Cardiac fibroblast (primary cell): ENCODE measurements at regions not wholly inside any gene's neighbourhood (a gene's known extent, or its start where the extent isn't known, plus 50 kb on each side); places are given as distances from the start of the nearest gene placed in this dataset.

Source experiments
- DNase-seq, 2 donors: peaks; one replicate each; pipeline versions ENCODE4 v3.0.0 to v3.0.0-alpha.2; 2010; ENCODE audit warnings: low read depth in 2 of 2
- H3K4me3 ChIP-seq, 2 donors: replicated peaks in 1 of 2; 1 replicate in 1 of 2; 2 replicates in 1 of 2; pipeline ENCODE4 v1.5.1; 2011; ENCODE audit warnings: low read depth in 2 of 2, low read length in 2 of 2, mild to moderate bottlenecking in 2 of 2, moderate library complexity in 1 of 2
- TF ChIP-seq, protein P1 (sequence below): IDR thresholded peaks from one replicate; pipeline ENCODE4 v1.5.1; 2011; ENCODE audit warnings: low read depth, mild to moderate bottlenecking, low read length, inconsistent platforms

DNA sequence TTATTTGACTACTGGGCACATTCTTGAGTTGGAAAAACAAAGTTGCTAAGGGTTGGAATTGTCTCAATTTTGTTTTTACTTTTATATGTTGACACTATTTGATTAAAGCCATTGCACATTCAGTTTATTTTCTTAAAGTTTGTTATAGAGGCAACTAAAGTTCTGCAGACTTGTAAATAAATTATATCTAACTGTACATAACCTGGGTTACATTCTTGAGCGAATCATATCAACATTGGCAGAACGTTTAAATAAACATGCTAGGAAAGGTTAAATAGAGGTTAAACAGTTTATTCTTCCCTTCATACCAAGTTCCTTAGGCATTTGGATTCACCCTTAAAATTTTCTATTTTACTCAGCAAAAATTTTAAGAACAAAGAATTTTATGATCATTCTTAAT is 74.5 kb downstream of the UCHL1 start:
- DNase-seq = no peak
- TF ChIP-seq, protein P1, sequence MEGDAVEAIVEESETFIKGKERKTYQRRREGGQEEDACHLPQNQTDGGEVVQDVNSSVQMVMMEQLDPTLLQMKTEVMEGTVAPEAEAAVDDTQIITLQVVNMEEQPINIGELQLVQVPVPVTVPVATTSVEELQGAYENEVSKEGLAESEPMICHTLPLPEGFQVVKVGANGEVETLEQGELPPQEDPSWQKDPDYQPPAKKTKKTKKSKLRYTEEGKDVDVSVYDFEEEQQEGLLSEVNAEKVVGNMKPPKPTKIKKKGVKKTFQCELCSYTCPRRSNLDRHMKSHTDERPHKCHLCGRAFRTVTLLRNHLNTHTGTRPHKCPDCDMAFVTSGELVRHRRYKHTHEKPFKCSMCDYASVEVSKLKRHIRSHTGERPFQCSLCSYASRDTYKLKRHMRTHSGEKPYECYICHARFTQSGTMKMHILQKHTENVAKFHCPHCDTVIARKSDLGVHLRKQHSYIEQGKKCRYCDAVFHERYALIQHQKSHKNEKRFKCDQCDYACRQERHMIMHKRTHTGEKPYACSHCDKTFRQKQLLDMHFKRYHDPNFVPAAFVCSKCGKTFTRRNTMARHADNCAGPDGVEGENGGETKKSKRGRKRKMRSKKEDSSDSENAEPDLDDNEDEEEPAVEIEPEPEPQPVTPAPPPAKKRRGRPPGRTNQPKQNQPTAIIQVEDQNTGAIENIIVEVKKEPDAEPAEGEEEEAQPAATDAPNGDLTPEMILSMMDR = no peak
- no peak overlapping the region for H3K4me3 ChIP-seq

DNA sequence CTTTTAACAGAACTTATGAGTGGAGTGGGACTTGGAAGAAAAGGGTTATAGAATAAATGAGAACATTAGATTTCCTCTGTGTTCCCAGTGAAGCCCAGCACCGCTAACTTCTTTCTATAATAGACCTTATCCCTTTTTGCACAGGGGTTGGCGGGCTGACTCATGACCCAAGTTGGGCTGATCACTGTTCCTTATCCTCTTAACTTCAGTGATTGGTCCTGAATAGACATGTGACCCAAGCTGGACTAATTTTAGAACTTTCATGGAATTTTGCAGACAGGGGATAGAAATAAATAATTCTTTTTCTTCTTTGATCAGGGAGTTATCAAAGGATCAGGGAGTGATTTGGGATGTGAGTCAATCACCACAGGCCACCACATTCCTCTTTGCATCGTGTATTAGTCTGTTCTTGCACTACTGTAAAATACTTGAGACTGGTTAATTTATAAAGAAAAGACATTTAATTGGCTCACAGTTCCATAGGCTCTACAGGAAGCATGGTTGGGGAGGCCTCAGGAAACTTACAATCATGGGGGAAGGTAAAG is 75.9 kb downstream of the UCHL1 start:
- no peak overlapping the region for H3K4me3 ChIP-seq
- TF ChIP-seq, protein P1 = no peak
- DNase-seq = no peak

DNA sequence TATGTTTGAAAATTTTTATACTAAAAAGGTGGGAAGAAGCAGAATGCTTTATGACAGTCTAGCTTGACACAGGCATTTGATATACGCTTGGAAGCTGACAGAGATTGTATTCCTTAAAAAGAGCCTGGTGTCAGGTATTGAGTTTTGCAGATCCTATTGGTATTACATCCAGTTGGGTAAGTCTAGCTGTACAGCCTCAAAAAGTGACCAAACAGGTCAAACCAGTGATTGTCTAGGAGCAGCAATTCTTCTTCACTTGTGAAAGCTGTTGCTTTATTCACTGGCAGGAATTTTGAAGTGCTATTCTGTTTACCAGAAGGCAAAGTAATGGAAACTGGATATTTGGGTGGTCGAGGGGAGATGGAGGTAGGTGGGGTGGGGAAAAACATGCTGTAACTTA is 77.5 kb downstream of the UCHL1 start:
- no peak for DNase-seq
- H3K4me3 ChIP-seq = no peak overlapping the region
- TF ChIP-seq, protein P1 = no peak

DNA sequence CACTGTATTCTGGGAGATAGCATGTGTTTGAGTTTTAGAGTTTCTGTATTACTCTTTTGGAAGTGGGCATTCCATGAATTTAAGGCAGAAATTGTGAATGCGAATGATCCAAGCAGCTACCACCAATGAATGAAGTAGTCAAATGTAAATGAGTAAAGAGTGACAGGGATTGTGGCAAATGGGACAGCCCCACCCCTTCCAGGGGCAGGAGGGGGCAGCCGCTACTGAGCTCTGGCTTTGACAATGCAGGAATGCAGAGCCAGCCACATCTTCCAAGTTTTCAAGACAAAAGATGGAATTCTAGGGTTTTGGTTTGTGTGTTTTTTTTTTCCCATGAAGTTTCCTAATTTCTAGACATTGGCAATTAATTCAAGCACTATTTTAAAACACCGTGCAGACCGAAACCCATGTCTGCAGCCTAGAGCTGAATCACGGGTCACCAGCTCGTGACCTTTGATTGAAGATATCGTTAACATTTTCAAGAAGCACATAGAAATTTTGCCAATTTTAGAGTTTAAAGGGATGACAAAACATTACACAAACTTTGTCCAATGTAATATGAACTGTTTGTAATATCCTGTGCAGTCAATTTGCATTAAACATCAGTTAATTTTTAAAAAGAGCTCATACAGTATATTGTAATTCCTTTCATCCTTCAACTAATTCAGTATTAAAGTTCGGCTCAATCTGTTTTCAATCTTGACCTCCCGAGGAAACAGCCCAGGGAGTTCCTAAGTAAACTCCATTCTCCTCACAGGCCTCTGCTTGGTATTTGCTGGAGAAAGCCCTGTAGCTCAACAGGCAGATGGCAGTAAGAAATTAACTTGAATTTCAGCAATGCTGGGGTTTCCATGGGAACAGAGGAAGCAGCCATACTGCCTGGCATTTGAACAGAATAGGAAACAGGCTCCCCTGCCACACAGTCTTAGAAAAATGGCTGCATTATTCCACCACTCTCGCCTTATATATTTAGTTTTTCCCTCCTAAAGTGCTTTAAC is 83.4 kb downstream of the UCHL1 start:
- DNase-seq = peak in 1 of 2 donors; percentile 60

DNA sequence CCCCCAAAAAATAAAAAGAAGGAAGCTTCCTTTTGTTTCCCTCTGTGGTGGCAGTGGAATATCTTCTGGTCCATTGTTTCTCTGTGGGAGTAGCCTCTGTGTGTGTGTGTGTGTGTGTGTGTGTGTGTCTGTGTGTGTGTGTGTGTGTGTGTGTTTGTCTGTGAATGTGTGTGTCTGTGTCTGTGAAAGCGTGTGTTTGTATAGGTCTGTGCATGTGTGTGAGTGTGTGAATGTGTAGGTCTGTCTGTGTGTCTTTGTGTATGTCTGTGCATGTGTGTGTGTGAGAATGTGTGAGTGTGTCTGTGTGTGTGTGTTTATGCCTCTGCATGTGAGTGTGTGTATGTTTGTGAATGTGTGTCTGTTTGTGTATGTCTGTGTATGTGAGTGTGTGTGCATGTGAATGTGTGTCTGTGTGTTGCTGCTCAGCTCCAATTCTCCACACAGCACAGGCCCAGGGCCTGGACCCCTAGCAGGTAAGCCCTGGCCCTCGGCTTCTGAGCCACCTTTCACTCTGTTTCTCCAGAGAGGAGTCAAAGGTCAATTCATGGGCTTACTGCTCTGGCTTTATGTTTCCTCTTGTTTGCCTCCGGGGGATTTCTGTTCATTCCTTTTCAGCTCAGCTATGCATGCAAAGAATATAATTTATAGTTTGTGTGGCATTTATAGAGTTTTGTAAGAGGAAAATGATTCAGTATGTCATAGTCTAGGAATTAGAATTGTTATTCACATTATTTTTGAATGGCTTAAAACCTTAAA is 89.8 kb downstream of the UCHL1 start:
- TF ChIP-seq, protein P1 = no peak
- DNase-seq = no peak
- H3K4me3 ChIP-seq = no peak overlapping the region

More for the DNA sequence above, 83.4 kb downstream of the UCHL1 start:
- no peak overlapping the region for H3K4me3 ChIP-seq
- TF ChIP-seq, protein P1 = no peak

DNA sequence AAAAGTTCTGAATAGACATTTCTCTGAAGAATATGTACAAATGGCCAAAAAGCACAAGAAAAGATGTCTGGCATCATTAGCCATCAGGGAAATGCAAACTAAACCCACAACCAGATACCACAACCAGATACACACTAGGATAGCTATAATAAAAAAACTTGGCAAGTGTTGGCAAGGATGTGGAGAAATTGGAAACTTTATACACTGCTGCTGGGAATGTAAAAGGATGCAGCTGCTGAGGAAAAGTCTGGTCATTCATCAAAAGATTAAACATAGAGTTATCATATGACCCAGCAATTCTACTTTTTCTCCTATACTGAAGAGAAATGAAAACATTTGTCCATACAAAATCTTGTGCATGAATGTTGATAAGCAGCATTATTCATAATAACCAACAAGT is 92.3 kb downstream of the UCHL1 start:
- no peak for DNase-seq
- H3K4me3 ChIP-seq = no peak overlapping the region
- TF ChIP-seq, protein P1 = no peak
